SK-N-MC (cell line): ENCODE measurements at regions not wholly inside any gene's neighbourhood (a gene's known extent, or its start where the extent isn't known, plus 50 kb on each side); places are given as distances from the start of the nearest gene placed in this dataset.
A peak's percentile ranks its signal among the peaks of the same experiment; 100 is the strongest.
"Not testable (repeated sequence)": the region's sequence is repeated elsewhere in the genome, so short reads cannot be mapped to it uniquely, and the experiment has no call there.

Source experiments
- DNase-seq: peaks from one replicate; pipeline ENCODE4 v3.0.0-alpha.2; 2011; ENCODE audit warnings: low read depth, low spot score
- H3K27ac ChIP-seq: fragments of 200-600 bp; sonication (generic); 2 replicates; pipeline ENCODE4 v1.5.1; 2016; ENCODE audit warnings: mixed run types
- H3K36me3 ChIP-seq: fragments of 200-600 bp; sonication (generic); 2 replicates; pipeline ENCODE4 v1.6.1; 2017; ENCODE audit warnings: antibody characterized with exemption, low read length, mixed read lengths; ENCODE audit not compliant: insufficient read depth
- H3K4me3 ChIP-seq: fragments of 200-600 bp; sonication (generic); 2 replicates; pipeline ENCODE4 v1.5.1; 2016
- H3K9ac ChIP-seq: fragments of 200-600 bp; sonication (generic); 2 replicates; pipeline ENCODE4 v1.8.0; 2017; ENCODE audit warnings: mixed run types, mixed read lengths; ENCODE audit not compliant: insufficient read length
- H3K9me3 ChIP-seq: fragments of 200-600 bp; sonication (generic); 2 replicates; pipeline ENCODE4 v1.6.1; 2017; ENCODE audit warnings: low read depth, mild to moderate bottlenecking, antibody characterized with exemption, low read length, moderate library complexity, mixed read lengths
- EZH2 ChIP-seq: fragments of 200-600 bp; sonication (generic); IDR thresholded peaks from one replicate; pipeline ENCODE4 v1.6.1; 2017; ENCODE audit warnings: antibody characterized with exemption
- FOXP2 ChIP-seq: optimal IDR thresholded peaks from 2 replicates; pipeline ENCODE3; 2011; ENCODE audit warnings: mild to moderate bottlenecking, moderate library complexity; ENCODE audit not compliant: insufficient read depth; ENCODE audit errors: extremely low read length, control extremely low read depth
- POLR2AphosphoS5 ChIP-seq: IDR thresholded peaks from 2 replicates; pipeline ENCODE4 v1.6.1; 2012; ENCODE audit warnings: mild to moderate bottlenecking, low read depth, low read length, borderline replicate concordance

DNA sequence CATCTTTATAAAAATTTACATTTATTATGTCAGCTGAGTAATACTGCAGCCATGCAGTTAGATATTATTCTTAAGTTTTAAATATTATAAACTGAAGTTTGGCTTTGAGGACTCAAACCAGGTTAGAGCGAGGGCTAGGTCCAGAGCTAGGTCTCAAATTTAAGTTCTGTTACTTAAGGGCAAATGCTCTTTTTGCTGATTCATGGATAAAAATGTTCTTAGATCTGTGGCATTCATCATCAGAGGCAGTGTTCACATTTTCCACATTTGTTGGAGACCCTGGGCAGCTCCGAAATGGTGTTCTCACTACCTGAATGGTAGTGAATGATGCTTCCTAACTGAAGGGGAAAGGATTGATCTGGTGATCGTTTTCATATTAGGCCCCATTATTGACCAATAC lies 121.4 kb upstream of the MB21D2 start:
- Histone ChIP-seq H3K9me3 (no peaks in the 10 kb centered on the region), H3K36me3 (no peaks in the 10 kb centered on the region), H3K27ac (no peak overlapping the region), H3K9ac (no peak overlapping the region), H3K4me3 (no peak overlapping the region)
- no peak for DNase-seq
- TF ChIP-seq POLR2AphosphoS5 (no peak), FOXP2 (no peak), EZH2 (no peak)

DNA sequence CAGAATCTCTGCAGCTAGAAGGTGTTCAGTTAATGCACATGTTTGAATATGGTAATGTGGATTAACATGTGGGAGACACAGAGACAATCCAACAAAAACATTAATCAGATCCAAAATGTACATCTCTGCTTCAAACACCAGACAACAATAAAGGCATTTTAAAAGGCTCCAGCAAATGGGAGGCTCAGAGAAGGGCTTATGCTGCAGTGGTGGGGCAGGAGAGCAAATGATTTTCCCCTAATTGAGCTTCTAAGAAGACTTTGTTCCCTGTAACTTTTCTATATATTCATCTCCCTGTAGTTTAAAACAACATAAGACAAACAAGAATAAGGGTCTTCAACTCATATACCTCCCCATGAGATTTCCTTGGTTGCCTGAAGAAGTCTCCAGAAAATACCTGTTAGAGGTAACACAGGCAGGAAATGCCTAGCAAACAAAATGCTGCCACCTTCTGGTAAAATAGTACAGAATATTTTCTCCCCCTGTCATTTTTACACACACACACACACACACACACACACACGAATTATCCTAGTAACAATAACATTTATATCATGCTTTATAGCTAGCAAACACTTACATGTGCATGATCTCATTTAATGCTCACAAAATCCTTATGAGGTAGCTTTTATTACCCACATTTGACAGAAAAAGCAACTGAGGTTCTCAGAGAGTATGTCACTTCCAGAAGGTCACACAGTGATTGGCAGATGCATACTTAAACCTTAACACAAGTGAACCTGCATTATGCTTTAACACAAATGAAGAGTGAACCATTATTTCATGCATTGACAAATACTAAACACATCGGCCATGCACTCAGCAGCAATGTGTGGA lies 123.4 kb upstream of the MB21D2 start:
- H3K9me3 ChIP-seq, result no peaks in the 10 kb centered on the region
- no peak overlapping the region for H3K9ac ChIP-seq
- TF ChIP-seq EZH2 (no peak), FOXP2 (no peak), POLR2AphosphoS5 (no peak)
- no peak overlapping the region for H3K4me3 ChIP-seq
- no peak overlapping the region for H3K27ac ChIP-seq
- H3K36me3 ChIP-seq, result no peaks in the 10 kb centered on the region
- no peak for DNase-seq

GRCh38 chr3:193046371-193046770 lies 128.7 kb upstream of the MB21D2 start:
- no peak for DNase-seq
- no peaks in the 10 kb centered on the region for H3K9me3 ChIP-seq
- no peak overlapping the region for H3K9ac ChIP-seq
- no peak overlapping the region for H3K27ac ChIP-seq
- TF ChIP-seq EZH2, result no peak
- no peak for TF ChIP-seq POLR2AphosphoS5
- TF ChIP-seq FOXP2, result no peak
- no peak overlapping the region for H3K4me3 ChIP-seq
- H3K36me3 ChIP-seq, result no peaks in the 10 kb centered on the region

- H3K27ac ChIP-seq, H3K9me3 ChIP-seq, H3K9ac ChIP-seq, H3K4me3 ChIP-seq, H3K36me3 ChIP-seq, DNase-seq: not testable (repeated sequence)
These were observed 129.8 kb upstream of the MB21D2 start for GRCh38 chr3:193047461-193047860.

- TF ChIP-seq POLR2AphosphoS5 (no peak), EZH2 (no peak), FOXP2 (no peak)
- no peaks in the 10 kb centered on the region for H3K9me3 ChIP-seq
These were observed 130.5 kb upstream of the MB21D2 start for GRCh38 chr3:193048127-193048526.

GRCh38 chr3:193049935-193050334 lies 132.3 kb upstream of the MB21D2 start:
- no peak for TF ChIP-seq POLR2AphosphoS5
- Histone ChIP-seq H3K9ac (no peak overlapping the region), H3K36me3 (no peaks in the 10 kb centered on the region), H3K27ac (no peak overlapping the region), H3K9me3 (no peaks in the 10 kb centered on the region), H3K4me3 (no peak overlapping the region)
- DNase-seq, result no peak

More at GRCh38 chr3:193048127-193048526, 130.5 kb upstream of the MB21D2 start:
- DNase-seq, result no peak
- H3K27ac ChIP-seq, result no peak overlapping the region
- no peak overlapping the region for H3K4me3 ChIP-seq
- H3K9ac ChIP-seq, result no peak overlapping the region
- H3K36me3 ChIP-seq, result no peaks in the 10 kb centered on the region

- no peak for DNase-seq
- no peak overlapping the region for H3K27ac ChIP-seq
- no peak for TF ChIP-seq FOXP2
- no peak for TF ChIP-seq POLR2AphosphoS5
- no peak for TF ChIP-seq EZH2
- no peak overlapping the region for H3K9ac ChIP-seq
- H3K4me3 ChIP-seq, result no peak overlapping the region
- no peaks in the 10 kb centered on the region for H3K9me3 ChIP-seq
- no peaks in the 10 kb centered on the region for H3K36me3 ChIP-seq
These were observed 133.7 kb upstream of the MB21D2 start for GRCh38 chr3:193051314-193051713.

GRCh38 chr3:193052354-193053045 lies 134.8 kb upstream of the MB21D2 start:
- Histone ChIP-seq H3K4me3 (no peak overlapping the region), H3K9me3 (no peaks in the 10 kb centered on the region), H3K9ac (no peak overlapping the region), H3K27ac (no peak overlapping the region), H3K36me3 (no peaks in the 10 kb centered on the region)
- DNase-seq, result no peak
- TF ChIP-seq POLR2AphosphoS5 (no peak), FOXP2 (no peak), EZH2 (no peak)

DNA sequence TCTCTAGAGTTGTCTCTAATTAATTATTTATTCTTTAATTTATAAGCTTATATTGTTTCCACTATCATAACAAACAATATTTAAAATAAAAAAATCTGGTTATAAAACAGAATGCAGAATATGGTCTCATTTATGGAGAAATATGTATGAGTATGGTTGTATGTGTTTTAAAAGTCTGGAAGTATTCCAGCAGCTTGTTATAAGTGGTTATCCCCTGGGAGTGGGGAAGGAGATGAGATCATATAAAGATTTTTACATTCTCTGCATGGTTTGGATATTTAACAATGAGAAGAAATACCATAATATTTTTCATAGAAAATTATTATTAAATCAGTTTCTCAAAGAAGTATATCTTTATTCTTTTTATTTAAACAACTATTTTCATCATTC lies 135.4 kb upstream of the MB21D2 start:
- Histone ChIP-seq H3K27ac (no peak overlapping the region), H3K9ac (no peak overlapping the region), H3K36me3 (no peaks in the 10 kb centered on the region), H3K4me3 (no peak overlapping the region), H3K9me3 (no peaks in the 10 kb centered on the region)
- TF ChIP-seq POLR2AphosphoS5 (no peak), FOXP2 (no peak), EZH2 (no peak)
- DNase-seq, result peak; percentile 85
